Fibroblast of lung (primary cell): ENCODE measurements at regions not wholly inside any gene's neighbourhood (a gene's known extent, or its start where the extent isn't known, plus 50 kb on each side); places are given as distances from the start of the nearest gene placed in this dataset.

Source experiments
- EZH2 ChIP-seq: IDR thresholded peaks from 2 replicates; pipeline ENCODE4 v1.5.1; 2012; ENCODE audit warnings: low read length, control low read depth, mild to moderate bottlenecking; ENCODE audit errors: missing control alignments
- TF ChIP-seq, protein P1 (sequence below), 2 donors: IDR thresholded peaks in 1 of 2; conservative IDR thresholded peaks in 1 of 2; 1 replicate in 1 of 2; 2 replicates in 1 of 2; pipeline ENCODE4 v1.5.1; 2011 to 2012; ENCODE audit warnings: low read length in 2 of 2, control low read depth in 1 of 2, inconsistent platforms in 1 of 2, low read depth in 1 of 2, mild to moderate bottlenecking in 1 of 2

DNA sequence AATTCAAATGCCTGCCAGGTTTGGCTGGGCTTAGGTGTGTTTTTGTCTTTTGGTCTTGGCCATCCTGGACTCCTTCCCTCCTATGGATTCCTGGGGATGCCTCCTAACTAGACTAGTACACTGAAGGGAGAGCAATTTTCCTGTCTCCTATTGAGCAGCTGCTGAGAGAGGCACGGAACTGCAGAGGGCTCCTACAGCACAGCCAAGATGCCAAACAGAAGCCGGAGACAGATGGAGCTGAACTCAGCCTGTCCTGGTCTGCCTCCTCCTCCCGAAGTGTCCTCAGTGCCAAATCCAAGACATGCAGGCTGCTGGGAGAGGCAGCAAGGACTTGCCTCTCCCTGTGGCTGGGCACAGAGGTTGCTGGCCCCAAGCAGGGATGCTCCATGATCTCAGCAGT, 256.6 kb upstream of the PROK2 start:
- TF ChIP-seq, protein P1, sequence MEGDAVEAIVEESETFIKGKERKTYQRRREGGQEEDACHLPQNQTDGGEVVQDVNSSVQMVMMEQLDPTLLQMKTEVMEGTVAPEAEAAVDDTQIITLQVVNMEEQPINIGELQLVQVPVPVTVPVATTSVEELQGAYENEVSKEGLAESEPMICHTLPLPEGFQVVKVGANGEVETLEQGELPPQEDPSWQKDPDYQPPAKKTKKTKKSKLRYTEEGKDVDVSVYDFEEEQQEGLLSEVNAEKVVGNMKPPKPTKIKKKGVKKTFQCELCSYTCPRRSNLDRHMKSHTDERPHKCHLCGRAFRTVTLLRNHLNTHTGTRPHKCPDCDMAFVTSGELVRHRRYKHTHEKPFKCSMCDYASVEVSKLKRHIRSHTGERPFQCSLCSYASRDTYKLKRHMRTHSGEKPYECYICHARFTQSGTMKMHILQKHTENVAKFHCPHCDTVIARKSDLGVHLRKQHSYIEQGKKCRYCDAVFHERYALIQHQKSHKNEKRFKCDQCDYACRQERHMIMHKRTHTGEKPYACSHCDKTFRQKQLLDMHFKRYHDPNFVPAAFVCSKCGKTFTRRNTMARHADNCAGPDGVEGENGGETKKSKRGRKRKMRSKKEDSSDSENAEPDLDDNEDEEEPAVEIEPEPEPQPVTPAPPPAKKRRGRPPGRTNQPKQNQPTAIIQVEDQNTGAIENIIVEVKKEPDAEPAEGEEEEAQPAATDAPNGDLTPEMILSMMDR (conservative IDR thresholded peaks at IDR 0.05 in 1 of 2, IDR thresholded peaks at IDR 0.05 in 1 of 2; ENCODE audit: low read depth in 1 of 2, low read length in 2 of 2): peak in 1 of 2 donors; percentile 29
- no peak for TF ChIP-seq EZH2
